ENCODE measurements at regions not wholly inside any gene's neighbourhood (a gene's known extent, or its start where the extent isn't known, plus 50 kb on each side); places are given as distances from the start of the nearest gene placed in this dataset.

DNA sequence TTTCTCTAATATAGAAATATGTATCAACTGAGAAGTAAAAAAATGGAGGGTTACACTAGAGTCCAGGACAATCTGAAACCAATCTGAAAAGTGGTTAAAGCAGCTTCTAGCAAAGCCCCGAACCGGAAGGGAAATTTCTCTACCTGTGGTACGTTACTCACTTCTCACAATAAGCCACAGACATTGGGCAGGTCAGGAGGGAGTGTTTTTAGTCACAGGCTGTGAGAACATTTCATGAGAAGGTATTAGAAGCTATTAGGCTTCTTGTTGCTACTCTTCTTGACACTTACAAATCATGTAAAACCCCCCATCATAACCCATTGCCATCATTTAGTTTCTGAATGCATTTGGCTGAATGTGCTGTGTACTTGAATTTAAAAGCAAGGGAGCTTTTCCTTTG lies 120.9 kb downstream of the NUFIP1 start:
- H3K27ac ChIP-seq (ENCODE audit: low read length): no peak overlapping the region
- DNase-seq (no peak), ATAC-seq (ENCODE audit: insufficient read depth, low read depth) (no peak)
- peaks cover 9% of the 10 kb centered on the region for H3K27me3 ChIP-seq (ENCODE audit: insufficient read depth, low read length, poor library complexity)
- no peaks in the 10 kb centered on the region for H3K36me3 ChIP-seq (ENCODE audit: insufficient read depth, low read length)
- no peak overlapping the region for H3K9ac ChIP-seq (ENCODE audit: low read depth, low read length)
- H3K4me3 ChIP-seq (ENCODE audit: low read depth in 1 of 2, low read length in 2 of 2): no peak overlapping the region
- no peaks in the 10 kb centered on the region for H3K4me1 ChIP-seq (ENCODE audit: insufficient read depth, low read length)
- H4K20me1 ChIP-seq (ENCODE audit: insufficient read depth, low read length): no peaks in the 10 kb centered on the region
- no peak for TF ChIP-seq EZH2 (IDR thresholded peaks at IDR 0.05; ENCODE audit: borderline replicate concordance, low read depth, low read length, severe bottlenecking)
- TF ChIP-seq, protein P1, sequence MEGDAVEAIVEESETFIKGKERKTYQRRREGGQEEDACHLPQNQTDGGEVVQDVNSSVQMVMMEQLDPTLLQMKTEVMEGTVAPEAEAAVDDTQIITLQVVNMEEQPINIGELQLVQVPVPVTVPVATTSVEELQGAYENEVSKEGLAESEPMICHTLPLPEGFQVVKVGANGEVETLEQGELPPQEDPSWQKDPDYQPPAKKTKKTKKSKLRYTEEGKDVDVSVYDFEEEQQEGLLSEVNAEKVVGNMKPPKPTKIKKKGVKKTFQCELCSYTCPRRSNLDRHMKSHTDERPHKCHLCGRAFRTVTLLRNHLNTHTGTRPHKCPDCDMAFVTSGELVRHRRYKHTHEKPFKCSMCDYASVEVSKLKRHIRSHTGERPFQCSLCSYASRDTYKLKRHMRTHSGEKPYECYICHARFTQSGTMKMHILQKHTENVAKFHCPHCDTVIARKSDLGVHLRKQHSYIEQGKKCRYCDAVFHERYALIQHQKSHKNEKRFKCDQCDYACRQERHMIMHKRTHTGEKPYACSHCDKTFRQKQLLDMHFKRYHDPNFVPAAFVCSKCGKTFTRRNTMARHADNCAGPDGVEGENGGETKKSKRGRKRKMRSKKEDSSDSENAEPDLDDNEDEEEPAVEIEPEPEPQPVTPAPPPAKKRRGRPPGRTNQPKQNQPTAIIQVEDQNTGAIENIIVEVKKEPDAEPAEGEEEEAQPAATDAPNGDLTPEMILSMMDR (IDR thresholded peaks at IDR 0.05; ENCODE audit: borderline replicate concordance, extremely low read depth, low read length, poor library complexity, severe bottlenecking): no peak
- H2AFZ ChIP-seq (ENCODE audit: low read depth, low read length): no peak overlapping the region
- no peaks in the 10 kb centered on the region for H3K9me3 ChIP-seq (ENCODE audit: insufficient read depth, low read length, severe bottlenecking)
- H3K79me2 ChIP-seq (ENCODE audit: insufficient read depth, low read length): no peaks in the 10 kb centered on the region
- no peak overlapping the region for H3K4me2 ChIP-seq (ENCODE audit: insufficient read depth, low read length)

DNA sequence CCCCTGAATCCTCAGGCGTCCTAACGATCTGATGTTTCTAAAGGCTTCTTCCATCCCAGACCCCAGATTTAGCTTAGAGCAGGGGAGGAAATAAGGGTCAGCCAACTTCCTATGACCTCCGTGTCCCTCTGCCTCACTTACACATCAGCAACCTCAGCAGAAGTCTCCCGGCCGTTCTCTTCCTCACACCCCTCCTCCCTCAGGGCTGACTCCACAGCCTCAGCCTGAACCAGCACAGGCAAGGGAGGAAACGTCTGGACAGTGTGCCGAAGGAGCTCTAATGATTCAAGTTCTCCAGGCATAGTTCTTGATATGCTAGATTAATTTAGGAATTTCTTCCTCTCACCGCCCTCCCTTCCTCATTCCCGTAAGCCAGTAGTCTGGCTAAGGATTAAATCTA lies 121.4 kb downstream of the NUFIP1 start:
- H3K9ac ChIP-seq (ENCODE audit: low read depth, low read length): no peak overlapping the region
- H3K4me2 ChIP-seq (ENCODE audit: insufficient read depth, low read length): no peak overlapping the region
- no peaks in the 10 kb centered on the region for H3K9me3 ChIP-seq (ENCODE audit: insufficient read depth, low read length, severe bottlenecking)
- no peak overlapping the region for H3K27ac ChIP-seq (ENCODE audit: low read length)
- no peaks in the 10 kb centered on the region for H3K79me2 ChIP-seq (ENCODE audit: insufficient read depth, low read length)
- no peaks in the 10 kb centered on the region for H3K4me1 ChIP-seq (ENCODE audit: insufficient read depth, low read length)
- TF ChIP-seq, protein P1 (IDR thresholded peaks at IDR 0.05; ENCODE audit: borderline replicate concordance, extremely low read depth, low read length, poor library complexity, severe bottlenecking): no peak
- TF ChIP-seq EZH2 (IDR thresholded peaks at IDR 0.05; ENCODE audit: borderline replicate concordance, low read depth, low read length, severe bottlenecking): no peak
- H2AFZ ChIP-seq (ENCODE audit: low read depth, low read length): no peak overlapping the region
- ATAC-seq (ENCODE audit: insufficient read depth, low read depth) (no peak), DNase-seq (no peak)
- no peaks in the 10 kb centered on the region for H4K20me1 ChIP-seq (ENCODE audit: insufficient read depth, low read length)
- no peaks in the 10 kb centered on the region for H3K36me3 ChIP-seq (ENCODE audit: insufficient read depth, low read length)
- H3K4me3 ChIP-seq (ENCODE audit: low read depth in 1 of 2, low read length in 2 of 2): no peak overlapping the region
- peaks cover 9% of the 10 kb centered on the region for H3K27me3 ChIP-seq (ENCODE audit: insufficient read depth, low read length, poor library complexity)

DNA sequence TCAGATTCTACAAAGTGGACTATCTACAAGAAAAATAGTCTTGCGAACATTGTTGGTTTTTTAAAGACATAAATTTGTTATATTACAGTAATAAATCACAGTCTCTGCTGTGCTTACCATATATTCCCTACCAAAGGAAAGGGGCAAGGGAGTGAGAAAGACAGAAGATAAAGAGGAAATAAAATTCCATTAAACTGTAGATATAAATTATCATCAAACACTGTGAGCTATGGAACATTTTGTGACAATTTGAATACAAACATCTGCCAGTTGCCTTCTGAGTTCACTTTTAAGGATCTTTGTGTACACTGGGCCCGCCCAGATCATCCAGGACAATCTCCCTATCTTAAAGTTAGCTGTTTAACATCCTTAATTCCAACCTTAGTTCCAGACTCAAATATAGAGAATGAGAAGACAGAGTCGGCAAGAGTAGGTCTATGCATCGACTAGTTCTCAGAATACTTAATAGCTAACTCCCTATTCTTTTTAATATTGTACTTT lies 122.8 kb downstream of the NUFIP1 start:
- DNase-seq: no peak

More for the DNA sequence above, 122.8 kb downstream of the NUFIP1 start:
- ATAC-seq (ENCODE audit: insufficient read depth, low read depth): no peak
- no peaks in the 10 kb centered on the region for H3K79me2 ChIP-seq (ENCODE audit: insufficient read depth, low read length)
- no peaks in the 10 kb centered on the region for H3K36me3 ChIP-seq (ENCODE audit: insufficient read depth, low read length)
- no peak overlapping the region for H3K9ac ChIP-seq (ENCODE audit: low read depth, low read length)
- H2AFZ ChIP-seq (ENCODE audit: low read depth, low read length): no peak overlapping the region
- no peak overlapping the region for H3K27ac ChIP-seq (ENCODE audit: low read length)
- no peak overlapping the region for H3K4me3 ChIP-seq (ENCODE audit: low read depth in 1 of 2, low read length in 2 of 2)
- no peaks in the 10 kb centered on the region for H3K9me3 ChIP-seq (ENCODE audit: insufficient read depth, low read length, severe bottlenecking)
- peaks cover 9% of the 10 kb centered on the region for H3K27me3 ChIP-seq (ENCODE audit: insufficient read depth, low read length, poor library complexity)
- no peak overlapping the region for H3K4me2 ChIP-seq (ENCODE audit: insufficient read depth, low read length)
- H4K20me1 ChIP-seq (ENCODE audit: insufficient read depth, low read length): no peaks in the 10 kb centered on the region
- H3K4me1 ChIP-seq (ENCODE audit: insufficient read depth, low read length): no peaks in the 10 kb centered on the region
- no peak for TF ChIP-seq EZH2 (IDR thresholded peaks at IDR 0.05; ENCODE audit: borderline replicate concordance, low read depth, low read length, severe bottlenecking)
- TF ChIP-seq, protein P1 (IDR thresholded peaks at IDR 0.05; ENCODE audit: borderline replicate concordance, extremely low read depth, low read length, poor library complexity, severe bottlenecking): no peak
